ENCODE measurements at regions not wholly inside any gene's neighbourhood (a gene's known extent, or its start where the extent isn't known, plus 50 kb on each side); places are given as distances from the start of the nearest gene placed in this dataset.

DNA sequence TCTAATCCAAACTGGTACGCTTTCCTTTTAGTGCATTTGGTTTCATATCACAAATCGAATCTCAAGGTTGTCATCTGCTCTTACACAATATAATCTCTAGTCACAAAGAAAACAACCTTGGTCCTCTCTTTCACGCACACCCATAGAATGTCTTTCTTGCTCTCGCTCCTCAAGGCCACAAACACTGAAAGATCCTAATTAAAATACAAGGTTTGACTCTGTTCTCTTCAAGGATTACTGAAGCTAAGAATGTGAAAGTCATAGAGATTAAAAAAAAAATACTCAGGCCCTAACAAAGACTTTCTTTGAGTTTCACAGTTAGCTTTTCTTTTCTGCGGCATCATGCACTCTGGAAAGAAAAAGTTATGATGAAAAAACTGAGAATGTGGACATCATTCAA is 891.5 kb downstream of the EFNB2 start:
- H3K9me3 ChIP-seq, result no peaks in the 10 kb centered on the region
- Mint-ChIP-seq H3K4me1 (no peaks in the 10 kb centered on the region), H3K4me3 (no peak overlapping the region), H3K9me3 (peaks cover 5 to 25% (median 22%) of the 10 kb centered on the region in 3 donors), H3K36me3 (no peaks in the 10 kb centered on the region), H3K27me3 (no peaks in the 10 kb centered on the region), H3K27ac (no peak overlapping the region)
- H3K4me1 ChIP-seq (ENCODE audit: control insufficient read depth in 1 of 2, extremely low read depth in 1 of 2, insufficient read depth in 2 of 2, low read length in 2 of 2), result no peaks in the 10 kb centered on the region
- WGBS (ENCODE audit: insufficient coverage), result 69% methylated on average over 2 of the region's 5 CpGs
- no peaks in the 10 kb centered on the region for H3K36me3 ChIP-seq (ENCODE audit: control insufficient read depth in 2 of 2, extremely low read depth in 1 of 2, insufficient read depth in 1 of 2, low read length in 1 of 2)
- ATAC-seq (replicated peaks in 1 of 4) (no peak), DNase-seq (no peak)
- H3K27ac ChIP-seq (ENCODE audit: low read length), result no peak overlapping the region
- POLR2A ChIA-PET, result no interaction called here
- H3K4me3 ChIP-seq (ENCODE audit: control insufficient read depth in 1 of 2, extremely low read depth in 1 of 2, low read length in 1 of 2), result no peak overlapping the region
- no peaks in the 10 kb centered on the region for H3K27me3 ChIP-seq (replicated peaks in 1 of 2; ENCODE audit: control insufficient read depth in 2 of 2, extremely low read depth in 1 of 2, insufficient read depth in 2 of 2, low read length in 1 of 2)
- CTCF ChIA-PET, result no interaction called here

DNA sequence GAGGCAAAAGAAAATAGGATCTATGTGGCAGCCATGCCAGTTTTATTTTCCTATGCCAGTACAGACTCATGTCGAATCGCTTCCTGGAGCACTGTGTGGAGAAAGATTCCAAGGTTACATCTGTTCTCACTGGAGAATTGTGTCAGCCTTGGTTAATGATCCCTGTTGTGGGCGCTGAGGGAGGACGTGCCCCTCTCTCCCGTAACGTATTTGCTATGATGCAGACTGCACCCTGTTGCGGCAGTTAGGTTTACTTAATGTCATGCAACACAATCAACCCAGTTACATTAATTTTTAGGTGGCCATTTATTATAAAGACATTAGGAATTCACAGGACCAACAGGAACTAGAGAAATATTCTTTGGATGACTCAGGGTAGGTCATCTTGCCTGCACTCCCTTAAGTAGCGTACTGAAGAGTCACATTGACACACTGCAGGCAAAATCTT is 892.9 kb downstream of the EFNB2 start:
- ChIA-PET CTCF (no interaction called here), POLR2A (no interaction called here)
- ATAC-seq (replicated peaks in 1 of 4) (no peak), DNase-seq (no peak)
- H3K27ac Mint-ChIP-seq, result no peak overlapping the region
- Histone ChIP-seq H3K4me1 (ENCODE audit: control insufficient read depth in 1 of 2, extremely low read depth in 1 of 2, insufficient read depth in 2 of 2, low read length in 2 of 2) (no peaks in the 10 kb centered on the region), H3K9me3 (no peaks in the 10 kb centered on the region), H3K36me3 (ENCODE audit: control insufficient read depth in 2 of 2, extremely low read depth in 1 of 2, insufficient read depth in 1 of 2, low read length in 1 of 2) (no peaks in the 10 kb centered on the region), H3K4me3 (ENCODE audit: control insufficient read depth in 1 of 2, extremely low read depth in 1 of 2, low read length in 1 of 2) (no peak overlapping the region), H3K27ac (ENCODE audit: low read length) (no peak overlapping the region), H3K27me3 (replicated peaks in 1 of 2; ENCODE audit: control insufficient read depth in 2 of 2, extremely low read depth in 1 of 2, insufficient read depth in 2 of 2, low read length in 1 of 2) (no peaks in the 10 kb centered on the region)
- no peaks in the 10 kb centered on the region for H3K27me3 Mint-ChIP-seq
- H3K4me3 Mint-ChIP-seq, result no peak overlapping the region
- H3K4me1 Mint-ChIP-seq, result no peaks in the 10 kb centered on the region
- peaks cover 0 to 14% (median 10%) of the 10 kb centered on the region in 3 donors for H3K9me3 Mint-ChIP-seq
- WGBS (ENCODE audit: insufficient coverage), result 83% methylated on average over 3 of the region's 8 CpGs
- no peaks in the 10 kb centered on the region for H3K36me3 Mint-ChIP-seq

DNA sequence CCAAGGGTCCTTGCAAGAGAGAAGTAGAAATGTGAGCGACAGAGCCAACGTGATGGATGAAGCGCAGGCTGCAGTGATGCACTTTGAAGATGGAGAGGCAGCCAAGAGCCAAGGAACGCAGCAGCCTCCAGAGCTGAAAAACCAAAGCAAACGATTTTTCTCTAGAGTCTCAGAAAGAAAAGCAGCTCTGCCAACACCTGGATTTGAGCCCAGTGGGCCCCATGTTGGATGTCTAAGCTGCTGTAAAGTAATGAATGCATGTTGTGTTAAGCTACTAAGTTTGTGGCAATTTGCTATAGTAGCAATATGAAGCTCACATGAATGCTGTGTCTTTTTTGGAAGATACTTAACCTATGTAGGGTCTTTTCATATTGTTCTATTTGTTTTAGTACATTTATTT is 894.3 kb downstream of the EFNB2 start:
- ChIA-PET CTCF (no interaction called here), POLR2A (no interaction called here)
- no peak for ATAC-seq (replicated peaks in 1 of 4)
- 92% methylated on average over 4 of the region's 5 CpGs for WGBS (ENCODE audit: insufficient coverage)
- Histone ChIP-seq H3K27ac (ENCODE audit: low read length) (no peak overlapping the region), H3K27me3 (replicated peaks in 1 of 2; ENCODE audit: control insufficient read depth in 2 of 2, extremely low read depth in 1 of 2, insufficient read depth in 2 of 2, low read length in 1 of 2) (no peaks in the 10 kb centered on the region), H3K4me3 (ENCODE audit: control insufficient read depth in 1 of 2, extremely low read depth in 1 of 2, low read length in 1 of 2) (no peak overlapping the region), H3K9me3 (no peaks in the 10 kb centered on the region), H3K36me3 (ENCODE audit: control insufficient read depth in 2 of 2, extremely low read depth in 1 of 2, insufficient read depth in 1 of 2, low read length in 1 of 2) (no peaks in the 10 kb centered on the region), H3K4me1 (ENCODE audit: control insufficient read depth in 1 of 2, extremely low read depth in 1 of 2, insufficient read depth in 2 of 2, low read length in 2 of 2) (no peaks in the 10 kb centered on the region)
- H3K4me3 Mint-ChIP-seq, result no peak overlapping the region
- H3K27ac Mint-ChIP-seq, result no peak overlapping the region
- peaks cover 0 to 7% (median 3%) of the 10 kb centered on the region in 3 donors for H3K9me3 Mint-ChIP-seq
- DNase-seq, result no peak
- H3K27me3 Mint-ChIP-seq, result no peaks in the 10 kb centered on the region
- H3K36me3 Mint-ChIP-seq, result no peaks in the 10 kb centered on the region
- no peaks in the 10 kb centered on the region for H3K4me1 Mint-ChIP-seq

DNA sequence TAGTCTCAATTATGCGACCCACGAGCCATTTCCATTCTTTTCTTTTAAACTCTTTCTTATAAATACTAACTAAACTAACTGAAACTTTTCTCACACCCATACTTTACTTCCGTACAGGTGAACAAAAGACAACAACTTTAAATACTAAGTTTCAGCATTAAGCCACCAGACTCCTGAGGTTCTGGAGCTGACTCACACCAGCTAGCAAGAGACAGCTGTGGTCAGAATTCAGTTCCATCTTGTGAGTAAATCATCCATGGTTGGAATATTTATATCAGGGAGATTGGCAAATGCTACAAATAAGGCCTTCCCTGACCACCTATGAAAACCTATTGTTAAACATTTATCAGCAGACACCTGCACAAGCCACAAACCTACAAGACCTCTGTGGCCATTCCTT is 897.0 kb downstream of the EFNB2 start:
- Mint-ChIP-seq H3K9me3 (peaks cover 0 to 7% (median 3%) of the 10 kb centered on the region in 3 donors), H3K27ac (no peak overlapping the region), H3K27me3 (no peaks in the 10 kb centered on the region), H3K36me3 (no peaks in the 10 kb centered on the region), H3K4me3 (no peak overlapping the region), H3K4me1 (no peaks in the 10 kb centered on the region)
- POLR2A ChIA-PET, result no interaction called here
- no peak overlapping the region for H3K27ac ChIP-seq (ENCODE audit: low read length)
- no peaks in the 10 kb centered on the region for H3K4me1 ChIP-seq (ENCODE audit: control insufficient read depth in 1 of 2, extremely low read depth in 1 of 2, insufficient read depth in 2 of 2, low read length in 2 of 2)
- ATAC-seq (replicated peaks in 1 of 4) (no peak), DNase-seq (no peak)
- H3K36me3 ChIP-seq (ENCODE audit: control insufficient read depth in 2 of 2, extremely low read depth in 1 of 2, insufficient read depth in 1 of 2, low read length in 1 of 2), result no peaks in the 10 kb centered on the region
- 62% methylated on average over 2 of the region's 3 CpGs for WGBS (ENCODE audit: insufficient coverage)
- H3K27me3 ChIP-seq (replicated peaks in 1 of 2; ENCODE audit: control insufficient read depth in 2 of 2, extremely low read depth in 1 of 2, insufficient read depth in 2 of 2, low read length in 1 of 2), result no peaks in the 10 kb centered on the region
- H3K4me3 ChIP-seq (ENCODE audit: control insufficient read depth in 1 of 2, extremely low read depth in 1 of 2, low read length in 1 of 2), result no peak overlapping the region
- CTCF ChIA-PET, result no interaction called here
- no peaks in the 10 kb centered on the region for H3K9me3 ChIP-seq

DNA sequence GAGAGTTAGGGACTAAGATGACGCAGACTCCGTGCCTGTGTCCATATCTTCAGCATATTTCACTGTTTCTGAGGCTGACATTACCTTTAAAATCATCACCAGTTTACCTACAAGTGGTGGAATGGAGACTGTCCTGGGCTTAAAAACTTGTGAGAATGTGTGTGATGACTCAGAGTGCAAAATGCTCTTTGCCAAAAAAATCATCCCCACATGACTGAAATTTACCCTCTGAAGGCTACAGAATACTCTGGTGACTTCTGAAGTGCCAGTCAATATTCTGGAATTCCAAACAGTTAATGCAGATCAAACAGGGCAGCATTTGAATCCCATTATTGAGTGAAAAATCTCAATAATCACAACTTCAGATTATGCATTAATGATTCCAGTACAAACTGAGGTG is 901.4 kb downstream of the EFNB2 start:
- H3K36me3 Mint-ChIP-seq, result no peaks in the 10 kb centered on the region
- DNase-seq, result no peak
- no peak for ATAC-seq (replicated peaks in 1 of 4)

DNA sequence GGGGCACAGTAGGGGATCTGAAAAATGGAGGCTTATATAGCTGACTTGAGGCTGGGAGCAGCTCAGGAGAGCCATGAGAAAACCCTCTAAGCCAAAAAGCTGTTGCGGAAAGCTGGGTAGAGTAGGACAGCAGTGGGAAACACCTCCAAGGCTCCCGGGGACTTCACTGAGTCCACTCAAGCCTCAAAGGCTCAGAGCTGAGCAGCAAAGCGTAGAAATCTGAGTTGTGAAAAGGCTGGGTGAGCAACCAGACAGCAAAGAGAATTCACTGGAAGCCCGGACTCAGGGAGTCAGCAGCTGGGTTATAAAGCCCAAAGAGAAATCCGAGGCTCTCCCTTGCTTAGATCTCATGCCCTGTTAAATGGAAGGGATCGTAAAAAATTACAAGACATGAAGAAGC is 905.0 kb downstream of the EFNB2 start:
- no peak overlapping the region for H3K27ac Mint-ChIP-seq
- H3K4me1 ChIP-seq (ENCODE audit: control insufficient read depth in 1 of 2, extremely low read depth in 1 of 2, insufficient read depth in 2 of 2, low read length in 2 of 2), result no peaks in the 10 kb centered on the region
- H3K36me3 Mint-ChIP-seq, result no peaks in the 10 kb centered on the region
- 90% methylated on average over 3 of the region's 6 CpGs for WGBS (ENCODE audit: insufficient coverage)
- no peak for DNase-seq
- no peak overlapping the region for H3K27ac ChIP-seq (ENCODE audit: low read length)
- no peaks in the 10 kb centered on the region for H3K27me3 ChIP-seq (replicated peaks in 1 of 2; ENCODE audit: control insufficient read depth in 2 of 2, extremely low read depth in 1 of 2, insufficient read depth in 2 of 2, low read length in 1 of 2)
- CTCF ChIA-PET, result no interaction called here
- POLR2A ChIA-PET, result no interaction called here
- H3K9me3 ChIP-seq, result no peaks in the 10 kb centered on the region
- ATAC-seq (replicated peaks in 1 of 4), result no peak
- no peak overlapping the region for H3K4me3 Mint-ChIP-seq
- H3K4me3 ChIP-seq (ENCODE audit: control insufficient read depth in 1 of 2, extremely low read depth in 1 of 2, low read length in 1 of 2), result no peak overlapping the region
- H3K9me3 Mint-ChIP-seq, result peaks cover 3 to 8% (median 5%) of the 10 kb centered on the region in 3 donors
- H3K27me3 Mint-ChIP-seq, result peaks cover 0 to 10% of the 10 kb centered on the region in 2 donors
- H3K36me3 ChIP-seq (ENCODE audit: control insufficient read depth in 2 of 2, extremely low read depth in 1 of 2, insufficient read depth in 1 of 2, low read length in 1 of 2), result no peaks in the 10 kb centered on the region
- H3K4me1 Mint-ChIP-seq, result no peaks in the 10 kb centered on the region

More for the DNA sequence above, 901.4 kb downstream of the EFNB2 start:
- Histone ChIP-seq H3K4me1 (ENCODE audit: control insufficient read depth in 1 of 2, extremely low read depth in 1 of 2, insufficient read depth in 2 of 2, low read length in 2 of 2) (no peaks in the 10 kb centered on the region), H3K27ac (ENCODE audit: low read length) (no peak overlapping the region), H3K36me3 (ENCODE audit: control insufficient read depth in 2 of 2, extremely low read depth in 1 of 2, insufficient read depth in 1 of 2, low read length in 1 of 2) (no peaks in the 10 kb centered on the region), H3K9me3 (no peaks in the 10 kb centered on the region), H3K4me3 (ENCODE audit: control insufficient read depth in 1 of 2, extremely low read depth in 1 of 2, low read length in 1 of 2) (no peak overlapping the region), H3K27me3 (replicated peaks in 1 of 2; ENCODE audit: control insufficient read depth in 2 of 2, extremely low read depth in 1 of 2, insufficient read depth in 2 of 2, low read length in 1 of 2) (no peaks in the 10 kb centered on the region)
- ChIA-PET CTCF (no interaction called here), POLR2A (no interaction called here)
- Mint-ChIP-seq H3K4me1 (no peaks in the 10 kb centered on the region), H3K27me3 (peaks cover 0 to 4% of the 10 kb centered on the region in 2 donors), H3K9me3 (peaks cover 3 to 8% (median 5%) of the 10 kb centered on the region in 3 donors), H3K27ac (no peak overlapping the region), H3K4me3 (no peak overlapping the region)
- no CpG with 5 or more reads among the region's 2 CpGs for WGBS (ENCODE audit: insufficient coverage)

DNA sequence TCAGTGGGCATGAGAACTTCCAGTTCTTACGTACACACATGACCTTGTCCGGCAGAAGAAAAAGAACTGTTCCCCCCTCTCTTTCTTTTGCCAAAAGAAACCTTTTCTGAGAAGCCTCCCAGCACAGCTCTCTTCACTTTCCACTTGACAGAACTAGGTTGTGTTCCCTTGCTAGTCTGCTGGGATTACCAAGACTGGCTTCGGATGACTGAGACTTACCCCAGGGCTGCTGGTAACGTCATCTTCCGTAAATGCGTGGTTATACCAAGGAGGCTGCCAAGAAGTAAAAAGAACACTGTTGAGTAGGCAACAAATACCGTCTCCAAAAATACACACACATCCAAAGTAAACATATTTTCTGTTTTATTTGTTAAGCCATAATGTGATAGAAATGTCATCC is 908.2 kb downstream of the EFNB2 start:
- no peaks in the 10 kb centered on the region for H3K36me3 ChIP-seq (ENCODE audit: control insufficient read depth in 2 of 2, extremely low read depth in 1 of 2, insufficient read depth in 1 of 2, low read length in 1 of 2)
- Mint-ChIP-seq H3K36me3 (no peaks in the 10 kb centered on the region), H3K9me3 (peaks cover 0 to 8% (median 5%) of the 10 kb centered on the region in 3 donors), H3K27me3 (peaks cover 0 to 10% of the 10 kb centered on the region in 2 donors), H3K4me1 (no peaks in the 10 kb centered on the region), H3K27ac (no peak overlapping the region), H3K4me3 (no peak overlapping the region)
- ATAC-seq (replicated peaks in 1 of 4) (no peak), DNase-seq (no peak)
- H3K4me1 ChIP-seq (ENCODE audit: control insufficient read depth in 1 of 2, extremely low read depth in 1 of 2, insufficient read depth in 2 of 2, low read length in 2 of 2), result no peaks in the 10 kb centered on the region
- 93% methylated on average over 2 of the region's 7 CpGs for WGBS (ENCODE audit: insufficient coverage)
- POLR2A ChIA-PET, result no interaction called here
- H3K27ac ChIP-seq (ENCODE audit: low read length), result no peak overlapping the region
- no peak overlapping the region for H3K4me3 ChIP-seq (ENCODE audit: control insufficient read depth in 1 of 2, extremely low read depth in 1 of 2, low read length in 1 of 2)
- CTCF ChIA-PET, result no interaction called here
- no peaks in the 10 kb centered on the region for H3K27me3 ChIP-seq (replicated peaks in 1 of 2; ENCODE audit: control insufficient read depth in 2 of 2, extremely low read depth in 1 of 2, insufficient read depth in 2 of 2, low read length in 1 of 2)
- no peaks in the 10 kb centered on the region for H3K9me3 ChIP-seq
